Kidney glomerular epithelial cell (primary cell): ENCODE measurements at regions not wholly inside any gene's neighbourhood (a gene's known extent, or its start where the extent isn't known, plus 50 kb on each side); places are given as distances from the start of the nearest gene placed in this dataset.

Experiments
- DNase-seq: peaks from one replicate; lab custom pipeline; 2025; lab: John Stamatoyannopoulos, UW

- DNase-seq, result peak; percentile 21
Measured at GRCh38 chr19:31223740-31224534, 125.3 kb downstream of the TSHZ3 start.

GRCh38 chr19:31220540-31220939 lies 128.7 kb downstream of the TSHZ3 start:
- no peak for DNase-seq

- no peak for DNase-seq
Measured at GRCh38 chr19:31214997-31215396, 134.2 kb downstream of the TSHZ3 start.

- DNase-seq, result peak; percentile 93
Measured at GRCh38 chr19:31214086-31214485, 135.2 kb downstream of the TSHZ3 start.

- no peak for DNase-seq
Measured at GRCh38 chr19:31211088-31211487, 138.1 kb downstream of the TSHZ3 start.

- no peak for DNase-seq
Measured at GRCh38 chr19:31205887-31206518, 143.2 kb downstream of the TSHZ3 start.

- DNase-seq, result no peak
Measured at GRCh38 chr19:31204115-31204514, 145.1 kb downstream of the TSHZ3 start.

- DNase-seq, result no peak
Measured at GRCh38 chr19:31185261-31185660, 164.0 kb downstream of the TSHZ3 start.

GRCh38 chr19:31181535-31181934 lies 167.7 kb downstream of the TSHZ3 start:
- DNase-seq, result no peak

GRCh38 chr19:31180907-31181306 lies 168.3 kb downstream of the TSHZ3 start:
- DNase-seq, result no peak

- no peak for DNase-seq
Measured at GRCh38 chr19:31179471-31179852, 169.8 kb downstream of the TSHZ3 start.

GRCh38 chr19:31178833-31179470 lies 170.3 kb downstream of the TSHZ3 start:
- no peak for DNase-seq

- DNase-seq, result no peak
Measured at GRCh38 chr19:31177246-31177645, 172.0 kb downstream of the TSHZ3 start.

GRCh38 chr19:31175564-31176348 lies 173.5 kb downstream of the TSHZ3 start:
- DNase-seq, result no peak

- DNase-seq, result no peak
Measured at GRCh38 chr19:31174948-31175347, 174.3 kb downstream of the TSHZ3 start.

- no peak for DNase-seq
Measured at GRCh38 chr19:31173991-31174390, 175.2 kb downstream of the TSHZ3 start.

GRCh38 chr19:31171936-31172335 lies 177.3 kb downstream of the TSHZ3 start:
- DNase-seq, result no peak

GRCh38 chr19:31170046-31170445 lies 179.2 kb downstream of the TSHZ3 start:
- no peak for DNase-seq

GRCh38 chr19:31168106-31168625 lies 181.1 kb downstream of the TSHZ3 start:
- no peak for DNase-seq

GRCh38 chr19:31167690-31168089 lies 181.5 kb downstream of the TSHZ3 start:
- DNase-seq, result no peak

- DNase-seq, result no peak
Measured at GRCh38 chr19:31166206-31166605, 183.0 kb downstream of the TSHZ3 start.

- DNase-seq, result no peak
Measured at GRCh38 chr19:31164791-31165251, 184.4 kb downstream of the TSHZ3 start.
